Right renal pelvis (tissue), 4 donors: ENCODE measurements at regions not wholly inside any gene's neighbourhood (a gene's known extent, or its start where the extent isn't known, plus 50 kb on each side); places are given as distances from the start of the nearest gene placed in this dataset.

Experiments
- DNase-seq, 4 donors: peaks; one replicate each; pipeline ENCODE4 v3.0.0-alpha.2; 2013; ENCODE audit warnings: low read depth in 4 of 4, low spot score in 3 of 4, missing footprints in 1 of 4

GRCh38 chr20:6942266-6942665 is 174.8 kb downstream of the BMP2 start:
- no peak for DNase-seq

GRCh38 chr20:6944292-6944691 is 176.8 kb downstream of the BMP2 start:
- DNase-seq, result no peak

GRCh38 chr20:6953611-6954010 is 186.1 kb downstream of the BMP2 start:
- no peak for DNase-seq

DNA sequence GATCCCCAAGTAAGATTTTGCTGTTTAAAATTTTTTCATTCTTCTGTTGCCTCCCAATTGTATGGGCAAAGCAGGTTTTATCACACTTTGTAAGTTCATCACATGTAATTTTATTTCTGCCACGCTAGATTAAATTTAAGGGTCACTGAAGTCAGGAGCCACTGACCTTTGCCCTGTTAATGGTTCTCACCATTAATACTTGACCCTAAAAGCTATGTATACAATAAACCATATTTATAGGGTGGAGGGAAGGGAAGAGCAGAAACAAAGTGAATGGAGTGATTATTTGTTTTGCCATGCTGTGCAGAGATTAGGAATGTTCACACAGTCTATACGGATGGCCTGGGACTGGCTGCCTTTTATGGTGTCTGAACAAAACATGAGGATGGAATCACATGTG is 186.7 kb downstream of the BMP2 start:
- DNase-seq, result no peak

DNA sequence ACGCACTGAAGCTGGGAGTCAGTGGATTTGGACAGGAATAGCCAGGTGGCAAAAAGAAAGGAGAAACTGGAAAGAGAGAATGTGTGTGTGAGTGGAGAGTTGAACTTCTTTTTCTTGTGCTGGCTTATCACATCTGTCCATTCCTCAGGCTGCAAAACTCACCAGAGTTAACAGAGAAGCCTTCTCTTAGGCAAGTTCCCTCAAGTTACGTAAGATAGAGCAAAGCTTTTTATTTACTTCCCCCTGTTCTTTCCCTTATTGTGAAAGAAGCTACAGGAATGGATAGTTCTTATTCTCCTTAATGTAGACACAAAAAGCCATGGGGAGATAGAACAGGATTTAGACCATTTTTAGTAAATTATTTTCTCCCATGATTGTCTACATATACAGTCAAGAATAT is 188.6 kb downstream of the BMP2 start:
- no peak for DNase-seq

DNA sequence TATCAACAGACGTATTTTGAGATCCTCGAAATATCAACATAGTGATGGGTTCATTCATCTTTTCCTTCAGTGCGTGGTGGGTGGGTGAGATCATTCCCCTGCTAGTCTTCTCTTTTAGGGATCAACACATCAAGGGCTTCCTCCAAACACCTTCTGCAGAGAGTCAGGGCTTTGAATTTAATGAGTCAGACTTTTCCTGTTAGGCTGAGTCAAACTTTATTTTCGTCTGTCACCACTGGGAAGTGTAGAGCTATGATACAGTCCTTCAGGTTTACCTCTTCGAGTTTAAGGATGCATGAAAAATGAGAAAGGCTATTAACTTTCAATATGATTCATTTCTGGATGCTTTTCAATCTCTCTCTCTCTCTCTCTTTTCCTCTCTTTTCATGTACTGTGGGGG is 189.1 kb downstream of the BMP2 start:
- no peak for DNase-seq

DNA sequence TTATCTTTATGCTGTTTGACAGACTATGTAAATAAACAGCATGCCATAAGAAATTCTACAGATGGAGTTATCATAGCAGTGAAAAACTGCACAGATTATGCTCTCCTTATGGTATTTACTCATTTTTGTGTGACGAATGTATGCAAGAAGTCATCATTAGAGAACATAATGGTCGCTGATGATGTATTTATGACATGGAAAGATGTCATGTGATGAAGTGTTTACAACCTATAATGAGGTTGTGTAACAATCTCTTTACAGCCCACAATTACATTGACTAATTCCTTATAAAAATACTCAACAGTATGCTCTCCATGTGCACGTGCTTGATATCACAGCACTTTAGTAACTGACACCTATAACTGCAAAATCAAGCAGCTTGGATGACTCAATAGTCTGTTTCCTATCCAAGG is 192.4 kb downstream of the BMP2 start:
- DNase-seq, result no peak

DNA sequence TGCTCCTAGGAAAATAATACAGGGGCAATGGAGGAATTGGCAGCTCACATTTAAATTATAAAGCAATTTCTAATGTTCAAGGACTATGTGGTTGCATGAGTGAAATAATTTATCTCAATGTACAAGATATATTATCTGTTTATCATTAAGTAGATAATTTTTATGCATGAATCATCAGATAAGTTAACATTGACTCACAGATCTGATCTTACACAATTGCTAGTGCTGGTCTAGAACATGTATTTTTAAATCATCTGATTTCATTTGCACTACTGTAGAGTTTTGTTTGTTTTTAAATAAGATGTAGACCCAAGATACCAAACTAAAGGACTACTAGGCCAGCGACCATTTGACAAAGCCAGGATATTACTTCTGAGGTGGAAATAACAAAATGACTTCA is 199.2 kb downstream of the BMP2 start:
- DNase-seq, result no peak

DNA sequence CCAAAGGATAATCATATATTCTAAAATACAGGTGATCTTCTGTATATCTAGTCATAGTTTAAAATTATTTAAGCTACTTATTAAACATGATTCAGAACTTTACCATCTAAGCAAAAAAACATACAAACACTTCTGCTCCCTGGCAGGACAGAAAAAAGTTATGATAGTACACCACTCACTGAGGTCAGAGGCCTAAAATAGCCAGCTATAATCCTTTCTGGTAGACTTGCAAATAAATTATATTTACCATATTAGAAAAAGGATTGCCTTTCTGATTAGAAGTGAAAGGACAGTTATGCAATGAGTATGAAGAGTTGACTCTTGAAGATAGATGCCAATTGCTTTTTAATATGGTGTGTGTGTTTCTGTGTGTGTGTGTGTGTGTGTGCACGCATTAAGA is 207.4 kb downstream of the BMP2 start:
- DNase-seq, result no peak

- DNase-seq, result no peak
These were observed 207.8 kb downstream of the BMP2 start for GRCh38 chr20:6975311-6975710.

- no peak for DNase-seq
These were observed 208.8 kb downstream of the BMP2 start for GRCh38 chr20:6976106-6976900.

GRCh38 chr20:6979621-6980020 is 212.1 kb downstream of the BMP2 start:
- DNase-seq, result no peak

DNA sequence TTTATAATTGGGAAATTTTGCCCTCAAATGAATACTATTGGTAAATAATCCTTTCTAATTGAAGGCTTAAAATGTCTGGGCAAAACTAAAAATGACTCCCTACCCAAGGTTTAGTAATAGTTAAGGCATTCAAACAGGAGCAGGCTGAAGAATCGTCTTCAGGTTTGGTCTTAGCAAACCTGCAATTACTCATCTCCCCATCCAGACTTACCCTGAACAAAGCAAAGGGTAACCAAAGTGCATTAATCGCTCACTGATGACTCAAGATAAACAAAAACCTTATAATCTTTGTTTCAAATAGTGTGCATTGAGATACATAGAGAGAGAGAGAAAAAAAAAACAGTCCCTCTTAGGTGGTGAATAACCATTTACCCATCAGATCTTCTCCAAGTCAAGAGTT is 225.5 kb downstream of the BMP2 start:
- no peak for DNase-seq

- no peak for DNase-seq
These were observed 226.0 kb downstream of the BMP2 start for GRCh38 chr20:6993511-6993910.

DNA sequence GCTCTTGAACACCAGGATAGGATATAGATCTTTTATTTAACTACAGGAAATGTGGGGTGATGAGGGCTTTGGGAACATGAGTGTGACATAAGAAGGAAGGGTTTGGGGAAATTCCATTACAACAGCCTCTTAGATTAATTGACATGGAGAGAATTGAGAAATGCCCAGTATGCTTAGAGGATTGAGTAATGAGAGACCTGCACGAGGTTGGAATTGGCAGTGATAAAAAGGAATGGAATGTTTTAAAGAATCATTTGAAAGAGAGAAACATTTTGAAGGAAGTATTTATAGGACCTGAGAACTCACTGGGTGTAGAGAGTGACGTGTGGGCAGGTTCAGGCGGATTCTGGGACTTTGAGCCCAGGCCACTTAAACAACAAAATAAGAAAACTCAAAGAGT is 227.0 kb downstream of the BMP2 start:
- no peak for DNase-seq

GRCh38 chr20:6998909-6999308 is 231.4 kb downstream of the BMP2 start:
- DNase-seq, result no peak

DNA sequence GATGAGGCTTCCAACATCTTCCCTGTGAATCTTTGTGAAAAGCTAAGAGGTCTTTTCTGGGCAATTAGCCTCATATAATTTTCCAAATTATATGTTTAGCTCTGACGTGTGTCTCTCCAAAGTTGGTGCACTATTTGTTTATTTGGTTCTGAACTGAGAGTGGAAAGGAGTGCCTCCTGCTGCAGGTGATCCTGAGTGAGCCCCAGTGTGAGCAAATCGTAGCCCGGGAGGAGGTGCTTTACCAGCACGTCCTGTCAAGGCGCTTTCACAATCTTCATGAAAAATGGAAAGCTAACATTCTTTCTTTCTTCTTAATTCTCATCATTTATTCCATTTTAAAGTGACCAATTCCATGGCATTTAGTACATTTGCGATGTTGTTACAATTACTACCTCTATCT is 231.9 kb downstream of the BMP2 start:
- DNase-seq, result no peak

DNA sequence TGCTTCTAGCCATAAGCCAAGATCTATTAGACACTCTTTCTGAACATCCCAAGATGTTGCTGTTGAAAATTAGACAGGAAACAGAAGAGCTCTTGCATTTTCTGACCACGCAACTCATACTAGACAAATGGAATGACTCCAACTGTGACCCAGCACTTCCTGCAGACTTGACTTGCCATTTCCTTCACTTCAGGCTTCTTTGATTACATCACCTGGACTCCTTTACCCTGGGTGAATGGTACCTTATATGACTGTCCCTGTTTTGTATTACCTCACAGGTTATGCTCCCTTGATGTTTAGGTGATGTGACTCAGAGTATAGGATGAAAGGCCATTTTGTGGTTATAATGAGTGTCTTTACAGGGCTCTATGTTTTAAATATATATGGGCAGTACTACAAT is 236.1 kb downstream of the BMP2 start:
- DNase-seq, result no peak

GRCh38 chr20:7004801-7005200 is 237.3 kb downstream of the BMP2 start:
- no peak for DNase-seq

DNA sequence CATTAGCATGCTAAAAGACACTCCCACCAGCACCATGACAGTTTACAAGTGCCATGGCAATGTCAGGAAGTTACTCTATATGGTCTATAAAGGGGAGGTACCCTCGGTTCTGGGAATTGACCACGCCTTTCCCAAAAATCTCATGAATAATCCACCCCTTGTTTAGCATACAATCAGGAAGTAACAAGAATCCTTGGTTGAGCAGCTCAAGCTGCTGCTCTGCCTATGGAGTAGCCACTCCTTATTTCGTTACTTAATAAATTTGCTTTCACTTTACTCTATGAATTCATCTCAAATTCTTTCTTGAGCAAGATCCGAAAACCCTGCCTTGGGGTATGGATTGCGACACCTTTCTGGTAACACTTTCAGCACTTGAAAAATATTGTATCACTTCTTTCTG is 243.0 kb downstream of the BMP2 start:
- DNase-seq, result no peak

GRCh38 chr20:7015257-7015656 is 247.8 kb downstream of the BMP2 start:
- DNase-seq, result no peak

- no peak for DNase-seq
These were observed 255.1 kb downstream of the BMP2 start for GRCh38 chr20:7022597-7022996.

GRCh38 chr20:7025635-7026034 is 258.1 kb downstream of the BMP2 start:
- DNase-seq, result no peak
